Left lung (tissue), 4 donors: ENCODE measurements at regions not wholly inside any gene's neighbourhood (a gene's known extent, or its start where the extent isn't known, plus 50 kb on each side); places are given as distances from the start of the nearest gene placed in this dataset.

Experiments used
- ATAC-seq: fragments of 200-7000 bp; cut with Tn5 transposase; one replicate; pipeline ENCODE4 v1.9.1; 2020; ENCODE audit warnings: moderate library complexity
- DNase-seq, 4 donors: peaks; one replicate each; pipeline ENCODE4 v3.0.0-alpha.2; 2013 to 2020
- H3K27ac ChIP-seq, 2 donors: fragments of 200-600 bp; sonication (generic) in 1 of 2; one replicate each; pipeline versions ENCODE4 v1.5.0 to v1.8.0; 2020 to 2021
- H3K27me3 ChIP-seq, 2 donors: fragments of 200-600 bp; sonication (generic) in 1 of 2; one replicate each; pipeline versions ENCODE4 v1.5.0 to v1.8.0; 2020 to 2021
- H3K36me3 ChIP-seq, 2 donors: fragments of 200-600 bp; sonication (generic) in 1 of 2; one replicate each; pipeline versions ENCODE4 v1.5.0 to v1.8.0; 2020 to 2021
- H3K4me1 ChIP-seq, 2 donors: fragments of 200-600 bp; one replicate each; pipeline ENCODE4 v1.8.0; 2021
- H3K4me3 ChIP-seq, 2 donors: fragments of 200-600 bp; sonication (generic) in 1 of 2; one replicate each; pipeline versions ENCODE4 v1.5.0 to v1.8.0; 2020 to 2021; ENCODE audit warnings: mild to moderate bottlenecking in 1 of 2
- H3K9me3 ChIP-seq, 2 donors: fragments of 200-600 bp; sonication (generic) in 1 of 2; one replicate each; pipeline versions ENCODE4 v1.5.0 to v1.8.0; 2020 to 2021
- intact Hi-C, 2 donors: fragments of 100-400 bp; cut with DNase I; formaldehyde crosslinking; loops; one replicate each; pipeline versions ENCODE4 v1.11.2 to v1.14.2; 2022
- TF ChIP-seq, protein P1 (sequence below), 2 donors: fragments of 200-600 bp; sonication (generic) in 1 of 2; IDR thresholded peaks; one replicate each; pipeline versions ENCODE4 v1.5.0 to v1.8.0; 2021; ENCODE audit warnings: antibody characterized with exemption in 2 of 2
- donor health status: DM: no; HTN: yes; CAD: no.
- donor health status: DM: no; HTN: no; CAD: no.

DNA sequence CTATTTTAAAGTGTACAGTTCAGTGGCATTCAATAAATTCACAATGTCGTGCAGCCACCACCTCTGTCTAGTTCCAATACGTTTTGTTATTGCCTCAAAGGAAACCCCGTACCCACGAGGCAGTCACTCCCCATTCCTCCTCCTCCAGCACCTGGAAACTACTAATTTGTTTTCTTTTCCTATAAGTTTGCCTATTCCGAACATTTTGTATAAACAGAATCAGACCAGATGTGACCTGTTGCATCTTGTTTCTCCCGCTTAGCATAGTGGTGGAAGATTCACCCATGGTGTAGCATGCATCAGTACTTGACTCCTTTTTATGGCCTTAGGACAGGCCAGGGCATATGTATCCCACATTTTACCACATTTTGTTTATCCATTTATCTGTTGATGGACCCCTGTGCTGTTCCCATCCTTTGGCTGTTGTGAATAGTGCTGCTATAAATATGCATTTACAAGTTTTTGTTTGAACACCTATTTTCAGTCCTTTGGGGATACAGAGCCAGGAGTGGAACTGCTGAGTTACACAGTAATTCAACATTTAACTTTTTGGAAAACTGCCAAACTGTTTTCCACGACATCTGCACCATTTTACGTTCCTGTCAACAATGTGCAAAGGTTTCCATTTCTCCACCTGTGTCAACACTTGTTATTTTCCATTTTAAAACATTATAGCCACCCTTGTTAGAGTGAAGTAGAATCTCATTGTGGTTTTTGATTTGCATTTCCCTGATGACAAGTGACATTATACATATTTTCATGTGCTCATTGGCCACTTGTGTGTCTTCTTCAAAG is 57.8 kb upstream of the STX18 start:
- Histone ChIP-seq H3K4me3 (no peak overlapping the region), H3K4me1 (no peaks in the 10 kb centered on the region), H3K9me3 (peaks cover 0 to 17% of the 10 kb centered on the region in 2 donors), H3K27ac (no peak overlapping the region), H3K36me3 (peaks cover 0 to 6% of the 10 kb centered on the region in 2 donors), H3K27me3 (no peaks in the 10 kb centered on the region)
- intact Hi-C loops, result no loop called here
- no peak for DNase-seq
- TF ChIP-seq, protein P1, sequence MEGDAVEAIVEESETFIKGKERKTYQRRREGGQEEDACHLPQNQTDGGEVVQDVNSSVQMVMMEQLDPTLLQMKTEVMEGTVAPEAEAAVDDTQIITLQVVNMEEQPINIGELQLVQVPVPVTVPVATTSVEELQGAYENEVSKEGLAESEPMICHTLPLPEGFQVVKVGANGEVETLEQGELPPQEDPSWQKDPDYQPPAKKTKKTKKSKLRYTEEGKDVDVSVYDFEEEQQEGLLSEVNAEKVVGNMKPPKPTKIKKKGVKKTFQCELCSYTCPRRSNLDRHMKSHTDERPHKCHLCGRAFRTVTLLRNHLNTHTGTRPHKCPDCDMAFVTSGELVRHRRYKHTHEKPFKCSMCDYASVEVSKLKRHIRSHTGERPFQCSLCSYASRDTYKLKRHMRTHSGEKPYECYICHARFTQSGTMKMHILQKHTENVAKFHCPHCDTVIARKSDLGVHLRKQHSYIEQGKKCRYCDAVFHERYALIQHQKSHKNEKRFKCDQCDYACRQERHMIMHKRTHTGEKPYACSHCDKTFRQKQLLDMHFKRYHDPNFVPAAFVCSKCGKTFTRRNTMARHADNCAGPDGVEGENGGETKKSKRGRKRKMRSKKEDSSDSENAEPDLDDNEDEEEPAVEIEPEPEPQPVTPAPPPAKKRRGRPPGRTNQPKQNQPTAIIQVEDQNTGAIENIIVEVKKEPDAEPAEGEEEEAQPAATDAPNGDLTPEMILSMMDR (IDR thresholded peaks at IDR 0.05), result no peak
- no peak for ATAC-seq

DNA sequence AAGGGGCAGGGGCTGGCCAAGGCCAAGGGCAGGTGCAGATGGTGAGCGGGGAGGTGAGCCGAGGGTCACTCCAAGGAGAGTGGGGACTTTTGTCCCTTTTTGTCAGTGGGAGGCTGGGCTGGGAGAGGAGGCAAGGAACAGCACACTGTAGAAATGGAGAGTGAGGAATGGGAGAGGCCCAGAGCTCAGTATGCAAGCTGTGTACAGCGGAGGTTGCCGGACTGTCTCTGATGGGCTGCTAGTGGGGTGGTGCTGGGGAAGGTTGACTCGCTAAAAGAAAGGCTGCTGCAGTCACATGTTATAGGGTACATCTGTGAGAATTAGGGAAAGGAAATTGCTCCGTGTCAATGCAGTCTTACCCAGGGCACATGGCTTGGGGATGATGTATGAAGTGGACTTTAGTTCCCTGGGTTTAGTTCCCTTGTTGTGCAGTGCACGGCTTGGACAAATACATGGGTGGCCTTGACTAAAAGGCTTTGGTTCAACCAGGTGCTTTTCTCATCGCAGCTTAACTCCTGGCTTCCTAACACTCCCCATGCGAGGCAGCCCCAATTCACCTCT is 57.1 kb upstream of the STX18 start:
- no peak overlapping the region for H3K27ac ChIP-seq
- ATAC-seq (no peak), DNase-seq (no peak)
- H3K27me3 ChIP-seq, result no peaks in the 10 kb centered on the region
- no peaks in the 10 kb centered on the region for H3K4me1 ChIP-seq
- no peak overlapping the region for H3K4me3 ChIP-seq
- TF ChIP-seq, protein P1 (IDR thresholded peaks at IDR 0.05), result no peak
- intact Hi-C loops, result no loop called here
- peaks cover 0 to 22% of the 10 kb centered on the region in 2 donors for H3K9me3 ChIP-seq
- peaks cover 0 to 6% of the 10 kb centered on the region in 2 donors for H3K36me3 ChIP-seq

DNA sequence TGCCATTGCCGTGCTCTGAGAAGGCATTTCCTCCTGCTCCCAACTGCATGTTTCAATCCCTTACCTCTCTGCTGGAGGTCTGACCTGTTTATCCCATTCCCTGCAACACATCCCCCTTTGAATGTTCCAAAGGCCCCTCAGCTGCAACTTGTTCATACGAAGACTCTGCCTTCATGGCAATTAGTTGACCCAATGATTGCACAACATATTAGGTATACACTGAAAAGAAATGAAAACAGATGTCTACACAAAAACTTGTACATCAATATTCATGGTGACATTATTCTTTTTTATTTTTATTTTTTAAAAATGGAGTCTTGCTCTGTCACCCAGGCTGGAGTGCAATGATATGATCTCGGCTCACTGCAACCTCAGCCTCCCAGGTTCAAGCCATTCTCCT is 54.9 kb upstream of the STX18 start:
- TF ChIP-seq, protein P1 (IDR thresholded peaks at IDR 0.05), result no peak
- no peak for ATAC-seq
- H3K27me3 ChIP-seq, result no peaks in the 10 kb centered on the region
- no peak for DNase-seq
- peaks cover 0 to 22% of the 10 kb centered on the region in 2 donors for H3K9me3 ChIP-seq
- H3K27ac ChIP-seq, result no peak overlapping the region
- no peaks in the 10 kb centered on the region for H3K4me1 ChIP-seq
- intact Hi-C loops, result no loop called here
- H3K36me3 ChIP-seq, result peaks cover 0 to 6% of the 10 kb centered on the region in 2 donors
- no peak overlapping the region for H3K4me3 ChIP-seq

GRCh38 chr4:4595252-4595651 is 53.4 kb upstream of the STX18 start:
- DNase-seq (no peak), ATAC-seq (no peak)
- Histone ChIP-seq H3K4me3 (no peak overlapping the region), H3K27me3 (no peaks in the 10 kb centered on the region), H3K9me3 (peaks cover 0 to 22% of the 10 kb centered on the region in 2 donors), H3K27ac (no peak overlapping the region), H3K4me1 (no peaks in the 10 kb centered on the region), H3K36me3 (peaks cover 0 to 6% of the 10 kb centered on the region in 2 donors)
- TF ChIP-seq, protein P1 (IDR thresholded peaks at IDR 0.05), result no peak
- intact Hi-C loops, result no loop called here

- no peaks in the 10 kb centered on the region for H3K27me3 ChIP-seq
- H3K4me3 ChIP-seq, result no peak overlapping the region
- intact Hi-C loops, result no loop called here
- TF ChIP-seq, protein P1 (IDR thresholded peaks at IDR 0.05), result no peak
- H3K9me3 ChIP-seq, result peaks cover 0 to 22% of the 10 kb centered on the region in 2 donors
- H3K27ac ChIP-seq, result no peak overlapping the region
- ATAC-seq (no peak), DNase-seq (no peak)
- peaks cover 0 to 6% of the 10 kb centered on the region in 2 donors for H3K36me3 ChIP-seq
- no peaks in the 10 kb centered on the region for H3K4me1 ChIP-seq
Measured at GRCh38 chr4:4594285-4594920, 52.6 kb upstream of the STX18 start.
